Gastroesophageal sphincter (tissue), 3 donors: ENCODE measurements at regions not wholly inside any gene's neighbourhood (a gene's known extent, or its start where the extent isn't known, plus 50 kb on each side); places are given as distances from the start of the nearest gene placed in this dataset.

Source experiments
- CTCF ChIP-seq, 4 experiments: fragments of 200-600 bp in 2 of 4; fragments of 450-650 bp in 2 of 4; sonication (generic) in 1 of 4; IDR thresholded peaks; one replicate each; pipeline ENCODE4 v1.5.1; 2017 to 2019; ENCODE audit warnings: antibody characterized with exemption in 4 of 4, mild to moderate bottlenecking in 2 of 4, moderate library complexity in 2 of 4
- EP300 ChIP-seq: sonication (generic); formaldehyde crosslinking; IDR thresholded peaks from one replicate; pipeline ENCODE4 v1.6.1; 2017; ENCODE audit warnings: antibody characterized with exemption, mild to moderate bottlenecking
- POLR2A ChIP-seq, 2 donors: fragments of 450-650 bp; IDR thresholded peaks; one replicate each; pipeline ENCODE4 v1.6.1; 2017; ENCODE audit warnings: antibody characterized with exemption in 2 of 2, mild to moderate bottlenecking in 2 of 2, moderate library complexity in 1 of 2

- no peak for TF ChIP-seq CTCF (IDR thresholded peaks at IDR 0.05)
- TF ChIP-seq EP300: no peak
- TF ChIP-seq POLR2A (IDR thresholded peaks at IDR 0.05): no peak
Observed at GRCh38 chr16:73220836-73221235, 172.9 kb upstream of the ZFHX3 start.
